GM23248 (cell line): ENCODE measurements at regions not wholly inside any gene's neighbourhood (a gene's known extent, or its start where the extent isn't known, plus 50 kb on each side); places are given as distances from the start of the nearest gene placed in this dataset.

Experiments
- DNase-seq: peaks from one replicate; pipeline ENCODE4 v3.0.0-alpha.2; 2015
- H2AFZ ChIP-seq: fragments of 200-600 bp; sonication (generic); 2 replicates; pipeline ENCODE4 v1.6.1; 2016; ENCODE audit warnings: antibody characterized with exemption
- H3F3A ChIP-seq: fragments of 200-600 bp; sonication (generic); 2 replicates; pipeline ENCODE4 v1.6.1; 2016; ENCODE audit warnings: mild to moderate bottlenecking, antibody characterized with exemption, mixed run types; ENCODE audit not compliant: insufficient read depth
- H3K27ac ChIP-seq: fragments of 200-600 bp; sonication (generic); 2 replicates; pipeline ENCODE4 v1.5.1; 2016; ENCODE audit warnings: mild to moderate bottlenecking
- H3K27me3 ChIP-seq: fragments of 200-600 bp; sonication (generic); replicated peaks from 2 replicates; pipeline ENCODE4 v1.6.1; 2016; ENCODE audit warnings: mild to moderate bottlenecking; ENCODE audit not compliant: insufficient read depth
- H3K36me3 ChIP-seq: fragments of 200-600 bp; sonication (generic); 2 replicates; pipeline ENCODE4 v1.6.1; 2016; ENCODE audit warnings: low read depth, mild to moderate bottlenecking
- H3K4me1 ChIP-seq: fragments of 200-600 bp; sonication (generic); 2 replicates; pipeline ENCODE4 v1.6.1; 2016; ENCODE audit warnings: mild to moderate bottlenecking; ENCODE audit not compliant: insufficient read depth
- H3K4me2 ChIP-seq: fragments of 200-600 bp; sonication (generic); one replicate; pipeline ENCODE4 v1.6.1; 2016; ENCODE audit warnings: mild to moderate bottlenecking; ENCODE audit not compliant: unreplicated experiment
- H3K4me3 ChIP-seq: fragments of 200-600 bp; sonication (generic); 2 replicates; pipeline ENCODE4 v1.5.1; 2016; ENCODE audit warnings: mild to moderate bottlenecking
- H3K79me2 ChIP-seq: fragments of 200-600 bp; sonication (generic); 2 replicates; pipeline ENCODE4 v1.6.1; 2016; ENCODE audit warnings: mild to moderate bottlenecking; ENCODE audit not compliant: insufficient read depth
- H3K9ac ChIP-seq: fragments of 200-600 bp; sonication (generic); 2 replicates; pipeline ENCODE4 v1.6.1; 2016; ENCODE audit warnings: mild to moderate bottlenecking
- H3K9me2 ChIP-seq: fragments of 200-600 bp; sonication (generic); 2 replicates; pipeline ENCODE4 v1.6.1; 2016; ENCODE audit warnings: mixed run types, mild to moderate bottlenecking, moderate library complexity; ENCODE audit not compliant: insufficient read depth
- H3K9me3 ChIP-seq: fragments of 200-600 bp; sonication (generic); one replicate; pipeline ENCODE4 v1.6.1; 2017; ENCODE audit warnings: low read depth
- H4K20me1 ChIP-seq: fragments of 200-600 bp; sonication (generic); 2 replicates; pipeline ENCODE4 v1.6.0; 2016; ENCODE audit not compliant: insufficient read depth
- EZH2 ChIP-seq: fragments of 200-600 bp; sonication (generic); IDR thresholded peaks from 2 replicates; pipeline ENCODE4 v1.6.1; 2018; ENCODE audit warnings: antibody characterized with exemption, mild to moderate bottlenecking; ENCODE audit not compliant: insufficient read depth, poor library complexity, severe bottlenecking
- EZH2phosphoT487 ChIP-seq: fragments of 200-600 bp; sonication (generic); IDR thresholded peaks from 2 replicates; pipeline ENCODE4 v1.6.1; 2018; ENCODE audit warnings: antibody characterized with exemption, moderate library complexity, mild to moderate bottlenecking, low read depth; ENCODE audit not compliant: insufficient read depth
- WGBS, 2 experiments: methylation state at CpG; one replicate each; pipeline ENCODE4 v1.1.6; 2015 to 2017; ENCODE audit warnings: low lambda C conversion rate in 2 of 2, low coverage in 1 of 2; ENCODE audit errors: missing lambda C conversion rate in 2 of 2; 5-methylcytosine and 5-hydroxymethylcytosine counted together
- in situ Hi-C: fragments of 300-500 bp; cut with MboI; formaldehyde crosslinking; loops from 2 replicates; pipeline ENCODE4 v1.15.0; 2020

- WGBS, 2 experiments, result 53 to 56% methylated on average over 6 of the region's 6 CpGs
- H2AFZ ChIP-seq, result no peak overlapping the region
- no peaks in the 10 kb centered on the region for H3K36me3 ChIP-seq
- no peak for DNase-seq
- no peak overlapping the region for H3K9ac ChIP-seq
- no peaks in the 10 kb centered on the region for H3K9me3 ChIP-seq
- H3K79me2 ChIP-seq, result no peaks in the 10 kb centered on the region
- H3K4me3 ChIP-seq, result no peak overlapping the region
- H3K27ac ChIP-seq, result no peak overlapping the region
- no peaks in the 10 kb centered on the region for H3K4me1 ChIP-seq
- TF ChIP-seq EZH2 (no peak), EZH2phosphoT487 (no peak)
- no peaks in the 10 kb centered on the region for H3K9me2 ChIP-seq
- in situ Hi-C loops, result no loop called here
- H3K4me2 ChIP-seq, result no peak overlapping the region
- no peaks in the 10 kb centered on the region for H3F3A ChIP-seq
- H3K27me3 ChIP-seq, result no peaks in the 10 kb centered on the region
- no peaks in the 10 kb centered on the region for H4K20me1 ChIP-seq
Measured at GRCh38 chr15:35810007-35810406, 264.0 kb upstream of the DPH6 start.

DNA sequence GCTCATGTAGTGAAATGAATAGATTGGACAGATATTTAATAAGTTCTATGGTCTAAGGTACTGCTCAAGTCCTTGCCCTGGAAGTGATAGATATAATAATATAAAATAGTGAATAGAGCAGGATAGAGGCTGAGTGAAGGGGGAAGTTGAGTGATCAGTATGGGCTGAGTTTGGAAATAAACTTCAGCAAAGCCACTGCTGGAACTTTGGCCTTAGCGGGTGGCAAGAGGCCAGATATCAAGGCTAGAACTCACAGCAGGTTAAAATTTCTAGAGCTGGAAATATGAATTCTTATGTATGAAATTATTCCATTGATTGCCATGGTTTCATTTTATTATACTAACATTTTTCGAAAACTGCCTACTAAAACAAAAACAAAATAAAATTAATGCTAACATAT, 267.6 kb upstream of the DPH6 start:
- H3K4me1 ChIP-seq, result no peaks in the 10 kb centered on the region
- no peak overlapping the region for H3K9ac ChIP-seq
- no peaks in the 10 kb centered on the region for H3K36me3 ChIP-seq
- no peak for DNase-seq
- WGBS, 2 experiments, result 96 to 100% methylated on average over 2 of the region's 2 CpGs
- H3K4me2 ChIP-seq, result no peak overlapping the region
- H3K27ac ChIP-seq, result no peak overlapping the region
- TF ChIP-seq EZH2 (no peak), EZH2phosphoT487 (no peak)
- H2AFZ ChIP-seq, result no peak overlapping the region
- no peaks in the 10 kb centered on the region for H3K9me3 ChIP-seq
- H3F3A ChIP-seq, result no peaks in the 10 kb centered on the region
- H3K4me3 ChIP-seq, result no peak overlapping the region
- in situ Hi-C loops, result no loop called here
- no peaks in the 10 kb centered on the region for H3K27me3 ChIP-seq
- no peaks in the 10 kb centered on the region for H3K9me2 ChIP-seq
- no peaks in the 10 kb centered on the region for H4K20me1 ChIP-seq
- no peaks in the 10 kb centered on the region for H3K79me2 ChIP-seq

DNA sequence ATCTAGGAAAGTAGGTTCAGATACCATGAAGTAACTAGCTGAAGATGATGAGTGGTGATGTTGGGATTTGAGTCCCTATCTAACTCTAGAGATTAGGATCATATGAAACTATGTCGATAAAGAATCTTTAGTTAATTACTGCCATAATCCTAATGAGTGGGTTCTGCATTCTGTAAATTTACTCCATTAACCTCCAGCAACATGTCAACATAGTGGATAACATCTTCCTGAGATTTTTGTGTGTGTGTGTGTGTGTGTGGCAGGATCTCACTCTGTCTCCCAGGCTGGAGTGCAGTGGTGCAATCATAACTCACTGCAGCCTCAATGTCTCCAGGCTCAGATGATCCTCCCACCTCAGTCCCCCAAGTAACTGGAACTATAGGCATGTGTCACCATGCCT, 272.9 kb upstream of the DPH6 start:
- H3K4me3 ChIP-seq, result no peak overlapping the region
- no peaks in the 10 kb centered on the region for H3F3A ChIP-seq
- H3K9me2 ChIP-seq, result no peaks in the 10 kb centered on the region
- no peak overlapping the region for H3K4me2 ChIP-seq
- no peak overlapping the region for H3K27ac ChIP-seq
- in situ Hi-C loops, result no loop called here
- no peaks in the 10 kb centered on the region for H3K4me1 ChIP-seq
- H3K79me2 ChIP-seq, result no peaks in the 10 kb centered on the region
- WGBS, 2 experiments, result 48 to 68% methylated on average over 1 of the region's 1 CpG
- no peaks in the 10 kb centered on the region for H3K9me3 ChIP-seq
- no peaks in the 10 kb centered on the region for H3K27me3 ChIP-seq
- no peak overlapping the region for H2AFZ ChIP-seq
- no peak for TF ChIP-seq EZH2
- TF ChIP-seq EZH2phosphoT487, result no peak
- no peaks in the 10 kb centered on the region for H3K36me3 ChIP-seq
- H3K9ac ChIP-seq, result no peak overlapping the region
- H4K20me1 ChIP-seq, result no peaks in the 10 kb centered on the region
- no peak for DNase-seq

DNA sequence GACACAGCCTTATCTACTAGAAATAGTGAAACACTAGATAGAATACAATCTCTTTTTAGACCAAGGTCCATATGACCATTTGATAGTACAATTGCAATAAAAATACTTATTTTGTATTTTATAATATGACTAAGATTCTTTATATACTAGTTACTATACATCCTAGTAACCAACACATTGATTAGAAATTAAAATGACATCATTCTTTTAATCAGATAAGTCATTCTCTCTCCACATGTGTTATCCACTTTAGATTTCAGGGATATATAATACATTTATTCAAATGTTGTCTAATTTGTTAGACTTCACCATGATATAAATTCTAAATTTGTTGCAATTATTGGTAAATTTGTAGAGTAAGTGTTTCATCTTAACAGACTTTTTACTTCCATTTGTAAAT, 276.2 kb upstream of the DPH6 start:
- DNase-seq, result no peak
- Histone ChIP-seq H2AFZ (no peak overlapping the region), H3K27ac (no peak overlapping the region), H3K4me1 (no peaks in the 10 kb centered on the region), H3K4me2 (no peak overlapping the region), H3K27me3 (no peaks in the 10 kb centered on the region), H3K4me3 (no peak overlapping the region), H3K9me3 (no peaks in the 10 kb centered on the region), H3K9ac (no peak overlapping the region), H3K36me3 (no peaks in the 10 kb centered on the region), H3K79me2 (no peaks in the 10 kb centered on the region), H3F3A (no peaks in the 10 kb centered on the region), H4K20me1 (no peaks in the 10 kb centered on the region), H3K9me2 (no peaks in the 10 kb centered on the region)
- TF ChIP-seq EZH2phosphoT487 (no peak), EZH2 (no peak)
- in situ Hi-C loops, result no loop called here

GRCh38 chr15:35827141-35827540, 281.2 kb upstream of the DPH6 start:
- H4K20me1 ChIP-seq, result no peaks in the 10 kb centered on the region
- H3K4me2 ChIP-seq, result no peak overlapping the region
- DNase-seq, result peak; percentile 2
- in situ Hi-C loops, result no loop called here
- H3K9ac ChIP-seq, result no peak overlapping the region
- no peak overlapping the region for H3K4me3 ChIP-seq
- H3K36me3 ChIP-seq, result no peaks in the 10 kb centered on the region
- no peaks in the 10 kb centered on the region for H3K27me3 ChIP-seq
- H3K27ac ChIP-seq, result no peak overlapping the region
- H3F3A ChIP-seq, result no peaks in the 10 kb centered on the region
- H3K4me1 ChIP-seq, result no peaks in the 10 kb centered on the region
- no peaks in the 10 kb centered on the region for H3K9me3 ChIP-seq
- no peak for TF ChIP-seq EZH2
- no peak for TF ChIP-seq EZH2phosphoT487
- H2AFZ ChIP-seq, result no peak overlapping the region
- WGBS, 2 experiments, result 90 to 94% methylated on average over 1 of the region's 1 CpG
- no peaks in the 10 kb centered on the region for H3K79me2 ChIP-seq
- H3K9me2 ChIP-seq, result no peaks in the 10 kb centered on the region
